HuH-7 (cell line): ENCODE measurements at regions not wholly inside any gene's neighbourhood (a gene's known extent, or its start where the extent isn't known, plus 50 kb on each side); places are given as distances from the start of the nearest gene placed in this dataset.

ENCODE experiments used
- DNase-seq: peaks from one replicate; pipeline ENCODE4 v3.0.0; 2011; ENCODE audit warnings: low spot score

- DNase-seq: no peak
Measured at GRCh38 chr1:244971552-244972216, 107.3 kb upstream of the HNRNPU start.

- DNase-seq: peak; percentile 74
Measured at GRCh38 chr1:244970744-244971551, 106.6 kb upstream of the HNRNPU start.

GRCh38 chr1:244970236-244970743 lies 105.9 kb upstream of the HNRNPU start:
- peak; percentile 70 for DNase-seq

- DNase-seq: peak; percentile 18
Measured at GRCh38 chr1:244969355-244970235, 105.3 kb upstream of the HNRNPU start.

- no peak for DNase-seq
Measured at GRCh38 chr1:244968881-244969280, 104.5 kb upstream of the HNRNPU start.

- no peak for DNase-seq
Measured at GRCh38 chr1:244968471-244968871, 104.1 kb upstream of the HNRNPU start.

GRCh38 chr1:244967159-244967558 lies 102.8 kb upstream of the HNRNPU start:
- DNase-seq: no peak

- DNase-seq: no peak
Measured at GRCh38 chr1:244965185-244966030, 101.1 kb upstream of the HNRNPU start.

- DNase-seq: peak; percentile 26
Measured at GRCh38 chr1:244964112-244964971, 100.0 kb upstream of the HNRNPU start.

- no peak for DNase-seq
Measured at GRCh38 chr1:244963231-244963826, 99.0 kb upstream of the HNRNPU start.

- DNase-seq: no peak
Measured at GRCh38 chr1:244962130-244962529, 97.8 kb upstream of the HNRNPU start.

- no peak for DNase-seq
Measured at GRCh38 chr1:244960904-244961303, 96.6 kb upstream of the HNRNPU start.

- no peak for DNase-seq
Measured at GRCh38 chr1:244958593-244958992, 94.2 kb upstream of the HNRNPU start.

- no peak for DNase-seq
Measured at GRCh38 chr1:244957525-244957924, 93.2 kb upstream of the HNRNPU start.

- DNase-seq: no peak
Measured at GRCh38 chr1:244957122-244957521, 92.8 kb upstream of the HNRNPU start.

GRCh38 chr1:244955661-244956060 lies 91.3 kb upstream of the HNRNPU start:
- DNase-seq: no peak

GRCh38 chr1:244954359-244954758 lies 90.0 kb upstream of the HNRNPU start:
- DNase-seq: no peak

- no peak for DNase-seq
Measured at GRCh38 chr1:244953901-244954300, 89.6 kb upstream of the HNRNPU start.

- DNase-seq: no peak
Measured at GRCh38 chr1:244952940-244953339, 88.6 kb upstream of the HNRNPU start.
